HEK293 (cell line): ENCODE measurements at regions not wholly inside any gene's neighbourhood (a gene's known extent, or its start where the extent isn't known, plus 50 kb on each side); places are given as distances from the start of the nearest gene placed in this dataset.

Source experiments
- CTCF ChIA-PET: fragments of 350-600 bp; formaldehyde crosslinking; extraction: SDS; loops from one replicate; lab custom pipeline; 2021; ENCODE audit warnings: antibody characterized with exemption; lab: Yijun Ruan, JAX
- POLR2A ChIA-PET: fragments of 300-600 bp; formaldehyde crosslinking; extraction: SDS; loops from one replicate; lab custom pipeline; 2020; ENCODE audit warnings: antibody characterized with exemption, inconsistent platforms; lab: Yijun Ruan, JAX
- H3K27ac ChIP-seq: fragments of 200-500 bp; sonication (Bioruptor generic); 2 replicates; pipeline ENCODE4 v1.5.1; 2014; ENCODE audit warnings: low read depth, low read length, control low read depth, inconsistent platforms; ENCODE audit errors: extremely low read depth
- H3K36me3 ChIP-seq, 2 experiments: fragments of 200-500 bp in 1 of 2; sonication (Bioruptor generic) in 1 of 2; 1 replicate in 1 of 2; 2 replicates in 1 of 2; pipeline ENCODE4 v1.5.1; 2014 to 2017; ENCODE audit warnings: inconsistent platforms in 2 of 2, low read length in 2 of 2; ENCODE audit not compliant: control insufficient read depth in 2 of 2, insufficient read depth in 1 of 2
- H3K4me1 ChIP-seq: fragments of 200-500 bp; sonication (Bioruptor generic); 2 replicates; pipeline ENCODE4 v1.5.1; 2014; ENCODE audit warnings: mild to moderate bottlenecking, low read length, inconsistent platforms; ENCODE audit not compliant: control insufficient read depth, insufficient read depth
- H3K4me3 ChIP-seq: 2 replicates; pipeline ENCODE4 v1.5.1; 2011; ENCODE audit warnings: low read depth, mild to moderate bottlenecking, control low read depth, low read length, moderate library complexity
- H3K9me3 ChIP-seq: fragments of 200-500 bp; sonication (Bioruptor generic); 2 replicates; pipeline ENCODE4 v1.5.1; 2014; ENCODE audit warnings: low read depth, low read length, inconsistent platforms; ENCODE audit not compliant: control insufficient read depth, insufficient read depth
- CTCF ChIP-seq: fragments of 450-650 bp; formaldehyde crosslinking; IDR thresholded peaks from 2 replicates; pipeline ENCODE4 v1.5.1; 2016; ENCODE audit warnings: missing biosample characterization, missing genetic modification characterization
- KLF9 ChIP-seq: fragments of 450-650 bp; formaldehyde crosslinking; IDR thresholded peaks from 2 replicates; pipeline ENCODE4 v1.5.1; 2016; ENCODE audit warnings: missing biosample characterization, missing genetic modification characterization, low read depth
- ZBTB49 ChIP-seq: fragments of 450-650 bp; formaldehyde crosslinking; IDR thresholded peaks from 2 replicates; pipeline ENCODE4 v1.5.1; 2016; ENCODE audit warnings: missing biosample characterization, missing genetic modification characterization, low read depth
- ZNF571 ChIP-seq: fragments of 450-650 bp; formaldehyde crosslinking; IDR thresholded peaks from 2 replicates; pipeline ENCODE4 v1.5.0; 2017; ENCODE audit warnings: missing biosample characterization, missing genetic modification characterization
- ZNF600 ChIP-seq: fragments of 450-650 bp; formaldehyde crosslinking; IDR thresholded peaks from 2 replicates; pipeline ENCODE4 v1.5.1; 2016; ENCODE audit warnings: missing biosample characterization, missing genetic modification characterization
- ZNF837 ChIP-seq: fragments of 450-650 bp; formaldehyde crosslinking; IDR thresholded peaks from 2 replicates; pipeline ENCODE4 v1.5.1; 2016; ENCODE audit warnings: missing biosample characterization, missing genetic modification characterization
- ZSCAN30 ChIP-seq: fragments of 450-650 bp; IDR thresholded peaks from 2 replicates; pipeline ENCODE4 v1.5.1; 2018; ENCODE audit warnings: missing biosample characterization, mild to moderate bottlenecking, missing genetic modification characterization, moderate library complexity
- TF ChIP-seq, protein P1 (sequence below): fragments of 450-650 bp; formaldehyde crosslinking; IDR thresholded peaks from 2 replicates; pipeline ENCODE4 v1.5.0; 2017; ENCODE audit warnings: missing biosample characterization, missing genetic modification characterization, borderline replicate concordance
- TF ChIP-seq, protein P2 (sequence below): fragments of 450-650 bp; formaldehyde crosslinking; IDR thresholded peaks from 2 replicates; pipeline ENCODE4 v1.5.1; 2017; ENCODE audit warnings: missing biosample characterization, missing genetic modification characterization

- no peak for TF ChIP-seq CTCF
These were observed 223.4 kb upstream of the MCHR2 start (continued) for GRCh38 chr6:100217225-100218012.

DNA sequence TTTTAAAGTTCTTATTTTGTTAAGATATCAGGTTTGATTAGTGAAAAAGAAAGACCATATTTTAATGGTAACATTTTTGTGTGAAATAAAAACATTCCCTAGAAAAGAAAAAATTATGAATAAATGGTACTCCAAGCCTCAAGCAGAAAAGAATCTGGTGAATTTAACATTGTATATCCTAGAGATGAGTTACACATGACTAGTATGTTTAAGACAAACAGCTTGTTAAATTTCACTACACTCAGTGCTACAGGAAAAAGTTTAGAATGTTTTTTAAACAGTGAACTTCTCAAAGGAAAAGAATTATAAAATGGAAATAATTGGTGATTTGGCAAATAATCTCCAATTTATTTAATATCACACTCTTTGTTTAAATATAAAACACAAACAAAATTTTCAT lies 222.7 kb upstream of the MCHR2 start:
- no peaks in the 10 kb centered on the region for H3K9me3 ChIP-seq
- TF ChIP-seq KLF9 (tag by site-specific recombination) (no peak), ZNF837 (tag by site-specific recombination) (no peak), ZSCAN30 (no peak), ZBTB49 (no peak), ZNF600 (tag by site-specific recombination) (no peak)
- TF ChIP-seq, protein P1, sequence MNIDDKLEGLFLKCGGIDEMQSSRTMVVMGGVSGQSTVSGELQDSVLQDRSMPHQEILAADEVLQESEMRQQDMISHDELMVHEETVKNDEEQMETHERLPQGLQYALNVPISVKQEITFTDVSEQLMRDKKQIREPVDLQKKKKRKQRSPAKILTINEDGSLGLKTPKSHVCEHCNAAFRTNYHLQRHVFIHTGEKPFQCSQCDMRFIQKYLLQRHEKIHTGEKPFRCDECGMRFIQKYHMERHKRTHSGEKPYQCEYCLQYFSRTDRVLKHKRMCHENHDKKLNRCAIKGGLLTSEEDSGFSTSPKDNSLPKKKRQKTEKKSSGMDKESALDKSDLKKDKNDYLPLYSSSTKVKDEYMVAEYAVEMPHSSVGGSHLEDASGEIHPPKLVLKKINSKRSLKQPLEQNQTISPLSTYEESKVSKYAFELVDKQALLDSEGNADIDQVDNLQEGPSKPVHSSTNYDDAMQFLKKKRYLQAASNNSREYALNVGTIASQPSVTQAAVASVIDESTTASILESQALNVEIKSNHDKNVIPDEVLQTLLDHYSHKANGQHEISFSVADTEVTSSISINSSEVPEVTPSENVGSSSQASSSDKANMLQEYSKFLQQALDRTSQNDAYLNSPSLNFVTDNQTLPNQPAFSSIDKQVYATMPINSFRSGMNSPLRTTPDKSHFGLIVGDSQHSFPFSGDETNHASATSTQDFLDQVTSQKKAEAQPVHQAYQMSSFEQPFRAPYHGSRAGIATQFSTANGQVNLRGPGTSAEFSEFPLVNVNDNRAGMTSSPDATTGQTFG = no peak
- TF ChIP-seq, protein P2, sequence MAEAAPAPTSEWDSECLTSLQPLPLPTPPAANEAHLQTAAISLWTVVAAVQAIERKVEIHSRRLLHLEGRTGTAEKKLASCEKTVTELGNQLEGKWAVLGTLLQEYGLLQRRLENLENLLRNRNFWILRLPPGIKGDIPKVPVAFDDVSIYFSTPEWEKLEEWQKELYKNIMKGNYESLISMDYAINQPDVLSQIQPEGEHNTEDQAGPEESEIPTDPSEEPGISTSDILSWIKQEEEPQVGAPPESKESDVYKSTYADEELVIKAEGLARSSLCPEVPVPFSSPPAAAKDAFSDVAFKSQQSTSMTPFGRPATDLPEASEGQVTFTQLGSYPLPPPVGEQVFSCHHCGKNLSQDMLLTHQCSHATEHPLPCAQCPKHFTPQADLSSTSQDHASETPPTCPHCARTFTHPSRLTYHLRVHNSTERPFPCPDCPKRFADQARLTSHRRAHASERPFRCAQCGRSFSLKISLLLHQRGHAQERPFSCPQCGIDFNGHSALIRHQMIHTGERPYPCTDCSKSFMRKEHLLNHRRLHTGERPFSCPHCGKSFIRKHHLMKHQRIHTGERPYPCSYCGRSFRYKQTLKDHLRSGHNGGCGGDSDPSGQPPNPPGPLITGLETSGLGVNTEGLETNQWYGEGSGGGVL (tag by site-specific recombination) = no peak
- no peak overlapping the region for H3K27ac ChIP-seq
- H3K36me3 ChIP-seq = no peaks in the 10 kb centered on the region
- H3K4me3 ChIP-seq = no peak overlapping the region
- ChIA-PET POLR2A (no interaction called here), CTCF (no interaction called here)
- no peaks in the 10 kb centered on the region for H3K4me1 ChIP-seq

DNA sequence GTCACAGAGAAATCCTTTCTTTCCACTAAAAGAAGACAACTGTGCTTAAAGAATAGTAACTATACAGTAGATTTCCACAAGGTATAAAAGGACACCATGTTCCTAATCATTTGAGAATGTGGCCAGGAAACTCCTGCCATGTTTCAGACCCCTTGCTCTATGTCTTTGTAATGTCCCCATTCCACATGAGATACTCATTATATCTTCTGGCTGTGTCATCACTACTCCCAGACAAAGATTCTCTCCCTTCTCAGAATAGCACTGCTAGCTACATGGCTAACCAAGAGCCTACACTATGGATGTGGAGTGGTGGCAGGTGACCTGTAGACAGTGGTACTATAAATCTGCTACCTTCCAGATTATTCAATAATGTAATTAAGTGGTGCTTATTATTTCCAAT lies 218.1 kb upstream of the MCHR2 start:
- no peaks in the 10 kb centered on the region for H3K4me1 ChIP-seq
- no peaks in the 10 kb centered on the region for H3K9me3 ChIP-seq
- H3K36me3 ChIP-seq = no peaks in the 10 kb centered on the region
- no peak for TF ChIP-seq ZNF571 (tag by site-specific recombination)
- no peak overlapping the region for H3K27ac ChIP-seq
- POLR2A ChIA-PET = no interaction called here
- no peak overlapping the region for H3K4me3 ChIP-seq
- CTCF ChIA-PET = interaction anchor here (0.6 to 0.8 kb wide), 2 partner anchors 36 to 95 kb away, joined by 3 read pairs; no protein-coding TSS in a partner anchor
